HG03354 (cell line): ENCODE measurements at regions not wholly inside any gene's neighbourhood (a gene's known extent, or its start where the extent isn't known, plus 50 kb on each side); places are given as distances from the start of the nearest gene placed in this dataset.

Experiments
- ATAC-seq: cut with Tn5 transposase; IDR thresholded peaks from one replicate; pipeline ENCODE4 v1.9.1; 2021; ENCODE audit warnings: mild to moderate bottlenecking; ENCODE audit not compliant: unreplicated experiment, poor library complexity, severe bottlenecking

DNA sequence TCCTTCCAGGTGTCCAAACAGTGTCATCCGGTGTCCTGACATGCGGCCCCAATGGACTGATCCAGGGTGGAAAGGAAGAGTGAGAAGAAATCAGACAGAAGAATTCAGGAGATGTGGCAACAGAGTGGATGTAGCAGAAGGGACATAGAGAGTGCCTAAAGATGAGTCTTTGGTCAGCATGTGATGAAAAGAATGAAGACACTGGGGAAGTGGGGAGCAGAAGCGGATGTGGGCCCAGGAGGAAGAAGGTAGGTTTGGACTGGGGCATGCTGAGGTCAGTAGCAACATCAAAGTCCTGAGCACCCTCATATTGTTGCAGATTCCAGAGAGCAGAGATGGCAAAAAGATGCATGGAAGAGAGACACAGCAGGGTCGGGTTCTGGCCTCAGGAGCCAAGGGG lies 71.8 kb upstream of the STEAP1B start:
- no peak for ATAC-seq

DNA sequence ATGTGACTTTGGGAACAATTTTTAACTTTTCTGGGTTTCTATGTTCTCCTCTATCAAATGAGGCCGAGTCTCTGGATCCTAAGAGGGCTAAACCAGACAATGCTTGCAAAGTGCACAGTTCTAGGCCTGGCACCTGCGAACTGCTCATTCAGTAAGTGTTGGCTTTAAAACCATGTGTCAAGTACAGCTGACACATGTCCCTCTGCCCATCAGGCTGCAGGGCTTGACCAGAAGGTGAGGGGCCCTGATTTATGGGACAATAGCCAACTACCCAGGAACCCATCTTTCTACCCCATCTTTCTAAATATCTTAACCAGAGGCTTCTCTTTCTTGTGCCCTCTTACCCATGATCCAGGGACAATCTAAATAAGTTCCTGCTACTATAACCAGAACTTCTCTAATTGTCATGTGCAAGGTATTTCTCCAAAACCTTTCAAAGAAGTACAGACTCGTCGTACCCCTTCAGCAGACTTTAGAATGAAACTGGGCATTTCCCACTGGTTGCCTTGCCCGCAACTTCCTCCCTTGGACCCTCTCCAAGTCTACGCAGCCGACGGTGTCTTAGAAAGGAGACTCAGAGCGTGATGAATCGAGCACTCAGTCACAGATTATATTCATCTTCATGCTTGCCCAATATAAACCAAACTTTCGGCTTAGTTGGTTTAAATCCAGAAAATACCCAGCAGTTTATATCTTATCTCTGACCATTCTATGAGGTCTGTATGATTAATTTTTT lies 69.8 kb upstream of the STEAP1B start:
- ATAC-seq = no peak

DNA sequence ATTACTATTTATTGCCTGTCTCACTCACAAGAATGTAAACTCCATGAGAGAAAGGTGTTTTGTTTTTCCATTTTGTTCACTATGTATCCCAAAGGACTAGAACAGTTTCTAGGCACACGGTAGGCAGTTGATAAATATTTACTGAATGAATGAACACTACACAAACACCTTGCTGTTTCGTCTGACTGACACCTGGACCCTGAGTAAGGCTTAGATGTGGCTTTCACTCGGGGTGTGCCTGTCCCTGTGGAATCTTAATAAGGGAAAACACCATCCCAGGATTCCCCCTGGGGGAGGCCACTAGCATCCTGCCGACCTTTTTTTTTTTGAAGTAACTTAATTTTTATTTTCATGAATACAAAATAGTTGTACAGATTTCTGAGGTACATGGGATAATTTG lies 66.6 kb upstream of the STEAP1B start:
- ATAC-seq = no peak

DNA sequence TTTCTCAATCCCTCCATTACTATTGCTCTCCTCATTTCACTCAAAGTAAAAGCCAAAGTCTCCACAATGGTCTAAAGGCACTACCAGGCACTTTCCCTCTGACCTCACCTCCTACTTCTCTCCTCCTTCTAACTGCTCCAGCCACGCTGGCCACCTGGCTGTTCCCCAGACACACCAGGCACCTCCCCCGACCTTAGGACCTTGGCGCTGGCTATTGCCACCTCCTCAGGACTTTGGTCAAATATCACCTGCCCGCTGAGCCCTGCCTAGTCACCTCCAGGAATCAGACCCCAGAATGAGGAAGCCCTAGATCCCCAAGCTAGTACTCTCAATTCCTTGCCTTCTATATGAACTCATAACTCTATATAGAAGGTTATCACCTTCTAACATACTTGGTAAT lies 66.2 kb upstream of the STEAP1B start:
- ATAC-seq = no peak

DNA sequence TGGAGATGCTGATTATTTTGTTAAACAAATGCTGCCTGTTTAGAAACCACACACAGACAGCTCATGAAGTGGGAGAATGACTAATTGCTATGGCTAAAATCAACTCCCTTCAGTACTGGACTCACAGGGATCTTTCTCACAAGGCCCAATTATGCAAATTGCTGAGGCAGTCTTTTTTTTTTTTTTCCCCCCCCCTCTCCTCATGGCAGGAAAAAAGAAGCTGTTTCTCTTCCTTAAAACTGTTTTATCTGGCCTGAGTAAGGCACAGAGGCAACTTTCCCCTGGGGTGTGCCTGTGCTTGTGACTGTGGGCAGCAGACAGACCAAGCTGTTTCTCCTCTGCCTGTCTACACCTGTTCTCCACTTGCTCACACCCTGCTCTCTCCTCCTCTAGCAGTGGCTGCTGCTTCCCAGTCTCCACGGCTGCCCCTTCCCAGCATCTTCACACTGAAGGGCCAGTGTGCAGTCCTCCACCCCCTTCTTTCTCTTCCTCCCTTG lies 65.4 kb upstream of the STEAP1B start:
- peak; percentile 42 for ATAC-seq

DNA sequence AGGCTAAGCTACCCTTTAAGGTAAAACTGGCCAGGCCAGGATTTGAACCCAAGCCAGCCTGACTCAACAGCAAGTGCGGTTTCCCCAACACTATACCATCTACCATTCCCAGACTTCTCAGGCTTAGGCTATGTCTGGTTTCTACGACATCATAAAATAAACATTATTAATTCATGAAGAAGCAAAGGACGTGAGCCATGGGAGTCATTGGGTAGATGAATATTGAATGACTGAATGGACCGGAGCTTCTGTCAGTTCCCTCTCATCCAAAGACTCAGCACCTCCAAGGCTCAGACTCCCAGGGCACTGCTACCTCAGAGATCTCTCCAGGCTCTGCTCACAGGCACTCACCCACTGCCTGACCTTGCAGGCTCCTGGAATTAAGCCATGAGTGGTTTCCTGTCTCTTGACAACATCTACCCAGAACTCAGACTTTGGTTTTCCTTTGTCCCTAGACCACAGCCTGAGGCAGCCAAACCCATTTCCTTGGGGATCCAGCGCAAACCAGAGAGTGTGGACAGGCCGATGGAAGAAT lies 64.6 kb upstream of the STEAP1B start:
- no peak for ATAC-seq

DNA sequence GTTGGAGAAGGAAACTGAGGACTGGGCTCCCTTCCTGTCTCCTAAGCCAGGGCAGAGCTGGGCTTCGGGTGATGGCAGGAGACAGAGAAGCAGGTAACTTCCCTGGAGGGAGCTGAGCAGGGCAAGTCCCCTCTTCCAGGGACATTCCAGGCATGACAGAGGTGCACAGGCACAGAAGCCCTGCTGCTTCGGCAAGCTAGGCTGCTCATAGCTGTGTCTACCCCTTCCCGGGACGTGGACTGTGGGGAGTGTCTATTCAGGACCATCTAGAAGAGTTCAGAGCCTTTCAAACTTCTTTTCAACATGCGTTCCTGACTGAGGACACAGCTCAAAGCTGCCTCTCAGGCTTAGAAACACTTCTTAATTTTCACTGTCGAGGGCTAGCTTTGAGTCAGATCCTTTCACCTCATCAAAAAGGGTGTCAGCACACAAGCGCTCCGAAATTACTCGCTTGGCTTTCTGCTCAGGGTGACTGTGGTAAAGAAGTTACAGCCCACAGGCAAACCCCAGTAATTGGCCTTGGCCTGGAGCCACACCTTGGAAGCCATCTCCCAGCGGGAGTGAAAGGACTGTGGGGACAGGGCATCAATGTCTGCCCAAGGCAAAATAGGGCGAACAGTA lies 63.7 kb upstream of the STEAP1B start:
- ATAC-seq = peak; percentile 24

DNA sequence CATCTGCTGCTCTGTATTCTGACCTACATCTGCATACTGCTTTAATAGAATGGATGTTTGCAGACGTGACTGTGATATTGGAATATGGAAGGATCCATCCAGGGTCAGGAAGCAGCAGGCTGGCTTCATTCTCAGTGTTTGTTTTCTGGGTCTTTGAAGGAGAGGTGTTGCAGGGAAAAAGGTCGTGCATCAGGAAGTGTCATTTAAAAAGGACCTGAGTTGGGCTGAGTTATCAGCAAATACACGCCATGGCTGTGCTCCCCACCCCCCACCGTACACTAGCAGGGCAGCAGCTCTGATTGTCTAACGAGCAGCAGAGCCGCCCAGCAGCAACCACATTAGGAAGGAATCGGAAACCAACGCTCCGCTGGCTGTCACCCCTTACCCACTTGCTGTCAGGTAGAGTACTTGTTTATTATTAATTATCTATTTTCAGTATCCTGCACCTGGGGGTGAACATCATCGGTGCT lies 63.1 kb upstream of the STEAP1B start:
- peak; percentile 37 for ATAC-seq

DNA sequence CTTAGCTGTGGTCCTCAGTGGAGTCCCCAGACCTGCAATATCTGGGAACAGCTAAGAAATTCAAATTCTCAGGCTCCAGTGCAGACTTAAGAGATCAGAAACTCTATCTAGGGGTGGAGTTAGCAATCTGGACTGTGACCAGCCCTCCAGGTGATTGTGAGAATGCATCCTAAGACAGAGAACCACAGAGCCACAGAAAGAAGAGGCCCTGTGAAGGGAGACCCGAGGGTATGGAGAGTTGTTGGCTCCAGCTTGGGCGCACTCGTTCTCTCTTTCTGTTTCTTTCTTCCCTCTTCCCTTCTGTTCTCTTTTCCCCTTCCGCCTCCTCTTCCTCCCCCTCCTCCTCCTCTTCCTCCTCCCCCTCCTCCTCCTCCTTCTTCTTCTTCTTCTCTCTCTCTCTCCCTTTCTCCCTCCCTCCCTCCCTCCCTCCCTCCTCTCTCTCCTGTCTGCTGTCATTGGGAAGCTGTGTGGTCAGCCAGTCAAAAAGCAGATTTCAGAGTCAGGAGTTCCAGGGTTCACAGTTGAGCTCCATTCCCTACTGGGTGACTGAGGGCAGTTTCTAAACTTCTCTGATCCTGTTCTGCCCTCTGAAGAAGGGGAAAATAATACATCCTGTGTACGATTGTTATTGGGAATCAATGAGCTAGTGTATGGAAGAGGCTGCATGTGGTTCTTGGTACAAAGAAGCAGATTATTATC lies 62.1 kb upstream of the STEAP1B start:
- no peak for ATAC-seq

DNA sequence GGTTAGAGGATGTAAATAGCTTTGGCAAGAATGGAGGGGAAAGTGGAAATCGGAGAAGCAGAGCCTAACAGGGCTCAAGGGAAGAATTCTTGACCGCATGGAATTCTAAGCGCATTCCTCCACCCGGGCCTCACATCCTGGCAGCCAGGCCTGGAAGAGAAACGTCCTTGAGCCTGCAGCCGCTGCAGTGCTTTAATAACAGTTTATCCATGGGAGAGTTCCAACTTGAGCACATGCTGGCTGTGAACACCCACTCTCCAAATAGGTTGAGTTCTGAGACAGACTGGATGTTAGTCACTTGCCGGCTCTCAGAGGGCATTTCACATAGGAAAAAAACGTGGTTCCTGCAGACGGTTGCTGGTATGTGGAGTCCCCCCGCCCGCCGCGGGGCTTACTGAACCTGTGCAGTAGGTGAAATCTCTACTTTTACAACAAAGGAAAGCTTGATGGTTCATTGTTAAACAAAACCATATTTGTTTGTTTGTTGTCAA lies 61.4 kb upstream of the STEAP1B start:
- ATAC-seq = no peak

DNA sequence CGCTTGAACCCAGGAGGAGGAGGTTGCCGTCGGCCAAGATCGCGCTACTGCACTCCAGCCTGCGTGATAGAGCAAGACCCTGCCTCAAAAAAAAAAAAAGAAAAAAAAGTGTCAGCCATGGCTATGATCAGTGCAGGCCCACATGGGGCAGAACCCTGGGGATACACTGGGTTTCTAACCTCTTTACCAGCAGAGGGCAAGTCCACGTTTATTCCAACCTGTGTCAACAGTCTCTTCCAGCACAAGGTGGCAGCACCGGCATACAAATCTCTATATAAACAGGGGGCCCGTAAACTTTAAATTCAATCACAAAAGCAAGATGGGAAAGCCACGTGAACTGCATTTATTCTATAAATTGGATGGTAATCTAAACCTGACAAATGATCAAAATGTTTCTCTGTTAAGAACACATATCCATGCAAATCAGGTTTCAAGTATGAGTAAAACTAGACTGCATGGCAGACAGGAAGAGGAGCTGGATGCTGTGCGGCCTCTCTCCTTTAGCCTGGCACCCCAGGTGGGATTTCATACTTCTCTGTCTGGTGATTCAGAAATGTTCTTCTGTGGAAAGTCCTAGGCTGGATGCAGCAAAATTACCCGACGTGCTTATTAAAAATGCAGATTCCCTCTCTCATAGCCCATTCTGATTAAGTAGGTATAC lies 60.0 kb upstream of the STEAP1B start:
- peak; percentile 60 for ATAC-seq

DNA sequence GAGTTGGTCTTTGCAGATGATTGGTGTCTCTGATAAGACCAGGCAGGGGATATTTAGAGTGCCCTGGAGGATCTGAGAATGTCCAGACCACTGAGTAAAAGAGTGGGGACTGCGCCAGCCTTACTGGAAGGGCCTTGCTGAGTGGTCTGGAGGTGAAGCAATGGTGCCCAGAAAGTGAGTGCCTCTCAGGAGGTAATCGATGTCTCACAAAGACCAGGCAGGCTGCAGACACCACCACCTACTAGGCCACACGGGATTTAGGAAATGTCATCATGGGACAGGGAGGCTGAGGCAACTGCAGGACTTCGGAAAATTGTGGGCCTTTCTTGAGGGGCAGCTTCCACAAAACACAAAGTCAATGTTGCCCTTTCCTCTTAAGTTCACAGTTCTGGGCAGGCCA lies 57.2 kb upstream of the STEAP1B start:
- ATAC-seq = no peak

DNA sequence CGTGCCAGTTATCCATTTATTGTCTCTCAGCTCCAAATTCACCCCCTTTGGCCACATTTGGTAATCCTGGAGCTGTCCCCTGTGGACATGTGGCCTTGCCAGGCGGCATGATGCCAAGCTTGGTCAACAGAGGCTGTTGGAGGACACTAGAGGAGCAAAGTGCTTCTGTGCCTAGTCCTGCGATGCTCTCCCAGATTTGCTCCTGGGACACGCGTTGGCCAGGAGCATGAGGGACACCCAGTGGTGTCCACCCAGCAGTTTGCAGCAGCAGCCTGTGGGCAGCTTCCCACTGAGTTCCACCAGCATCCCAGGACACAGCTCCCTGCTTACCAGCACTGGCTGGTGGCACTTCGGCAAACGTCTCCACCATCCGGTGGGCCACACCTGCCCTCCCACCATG lies 55.5 kb upstream of the STEAP1B start:
- ATAC-seq = no peak

DNA sequence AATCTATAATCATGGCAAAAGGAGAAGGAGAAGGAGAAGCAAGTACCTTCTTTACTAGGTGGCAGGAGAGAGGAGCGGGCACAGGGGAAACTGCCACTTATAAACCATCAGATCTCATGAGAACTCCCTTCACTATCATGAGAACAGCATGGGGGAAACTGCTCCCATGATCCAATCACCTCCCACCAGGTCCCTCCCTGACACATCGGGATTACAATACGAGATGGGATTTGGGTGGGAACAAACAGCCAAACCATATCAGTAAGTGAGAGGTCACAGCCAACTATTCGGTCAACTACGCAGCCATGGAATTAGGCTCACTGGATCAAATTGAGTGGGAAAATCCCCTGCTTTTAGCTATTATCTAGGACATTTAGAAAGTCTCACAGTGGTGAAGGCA lies 54.2 kb upstream of the STEAP1B start:
- no peak for ATAC-seq

DNA sequence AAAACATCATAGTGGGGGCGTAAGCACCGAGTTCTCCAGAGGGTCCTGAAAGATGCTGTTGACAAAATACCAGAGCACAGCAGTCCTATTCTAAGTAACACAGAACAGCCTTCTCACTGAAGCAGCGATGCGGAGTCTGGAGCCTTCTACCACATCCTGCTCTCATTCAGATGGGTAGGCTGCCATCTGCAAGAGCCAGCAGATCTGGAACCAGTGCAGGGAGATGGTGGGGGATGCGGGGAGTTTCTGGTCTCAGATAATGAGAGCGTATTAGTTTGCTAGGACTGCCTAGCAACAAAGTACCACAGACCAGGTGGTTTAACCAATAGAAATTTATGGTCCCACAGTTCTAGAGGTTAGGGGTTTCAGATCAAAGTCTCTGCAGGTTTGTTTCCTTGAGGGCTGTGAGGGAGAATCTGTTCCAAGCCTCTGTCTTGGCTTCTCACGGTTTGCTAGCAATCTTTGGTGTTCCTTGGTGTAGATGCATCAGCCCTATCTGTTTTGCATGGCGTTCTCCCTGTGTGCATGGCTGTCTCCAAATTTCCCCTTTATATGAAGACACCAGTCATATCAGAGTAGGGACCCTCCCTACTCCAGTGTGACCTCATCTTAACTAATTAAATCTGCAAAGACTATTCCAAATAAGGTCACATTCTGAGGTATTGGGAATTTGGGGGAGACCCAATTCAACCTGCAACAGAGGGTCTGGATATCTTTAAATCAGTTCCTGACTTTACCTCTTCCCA lies 52.0 kb upstream of the STEAP1B start:
- ATAC-seq = peak; percentile 93

DNA sequence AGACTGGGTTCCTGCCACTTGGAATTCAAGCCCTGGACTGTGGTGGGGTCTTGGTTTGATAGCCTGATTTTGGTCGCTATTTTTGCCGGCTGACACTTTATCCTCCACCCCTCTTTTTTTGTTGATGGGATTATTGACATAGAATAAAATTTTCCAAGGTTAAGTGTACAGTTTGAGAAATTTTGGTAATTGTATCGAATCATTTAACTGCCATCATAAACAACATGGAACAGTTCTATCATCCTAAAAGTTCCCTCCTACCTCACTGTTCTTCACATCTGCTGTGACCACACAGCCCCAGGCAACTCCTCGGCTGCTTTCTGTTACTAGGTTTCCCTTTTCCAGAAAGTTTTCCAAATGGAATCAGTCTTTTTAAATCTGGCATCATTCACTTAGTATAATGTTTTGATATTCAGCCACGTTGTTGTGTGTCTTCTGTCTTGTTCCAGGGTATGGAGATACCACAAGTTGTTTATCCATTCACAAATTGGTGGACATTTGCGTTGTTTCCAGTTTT lies 50.6 kb upstream of the STEAP1B start:
- no peak for ATAC-seq

DNA sequence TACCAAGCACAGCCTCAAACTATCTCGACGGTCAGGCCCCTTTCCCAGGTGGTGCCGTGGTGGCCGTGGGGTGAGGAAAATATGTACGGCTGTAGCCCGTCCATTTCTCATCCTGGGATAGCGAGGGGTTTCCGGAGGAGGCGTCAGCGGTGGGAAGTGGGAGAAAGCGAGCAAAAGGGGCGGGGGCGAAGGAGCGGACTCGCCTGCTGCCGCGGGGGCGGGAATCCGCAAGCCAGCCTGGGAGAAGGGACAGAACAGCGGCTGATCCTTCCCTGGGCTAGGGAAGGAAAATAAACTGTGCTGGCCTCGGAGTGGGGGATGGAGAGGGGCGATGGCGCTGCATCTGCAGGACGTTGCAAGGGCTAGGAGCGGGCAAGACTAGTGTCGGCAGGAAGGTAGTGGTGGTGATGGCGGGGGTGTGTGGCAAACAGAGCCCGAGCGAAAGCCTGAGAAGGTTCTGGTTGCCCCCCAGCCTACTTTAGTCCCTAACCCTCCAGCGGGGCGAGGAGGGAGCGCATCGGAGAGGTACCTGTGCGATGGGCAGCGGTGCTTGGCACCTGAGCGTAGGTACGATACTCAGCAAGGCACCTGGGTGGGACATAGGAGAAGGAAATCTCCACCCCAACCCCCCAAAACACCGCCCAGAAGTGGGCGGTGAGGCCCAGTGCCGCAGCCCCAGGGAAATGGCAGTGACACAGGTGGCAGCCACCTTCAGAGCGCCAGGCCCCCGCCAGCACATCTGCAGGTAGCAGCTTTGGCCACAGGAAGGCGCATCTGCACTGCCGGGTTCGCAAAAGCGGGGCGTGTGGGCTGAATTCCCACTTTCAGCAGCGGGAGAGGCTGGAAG lies 49.9 kb upstream of the STEAP1B start:
- peak; percentile 38 for ATAC-seq
